Left hindlimb (tissue), 1 donor: ENCODE measurements at regions not wholly inside any gene's neighbourhood (a gene's known extent, or its start where the extent isn't known, plus 50 kb on each side); places are given as distances from the start of the nearest gene placed in this dataset.
"Not testable (repeated sequence)": the region's sequence is repeated elsewhere in the genome, so short reads cannot be mapped to it uniquely, and the experiment has no call there.

ENCODE experiments used
- DNase-seq: peaks from one replicate; pipeline ENCODE4 v3.0.0-alpha.2; 2018

DNA sequence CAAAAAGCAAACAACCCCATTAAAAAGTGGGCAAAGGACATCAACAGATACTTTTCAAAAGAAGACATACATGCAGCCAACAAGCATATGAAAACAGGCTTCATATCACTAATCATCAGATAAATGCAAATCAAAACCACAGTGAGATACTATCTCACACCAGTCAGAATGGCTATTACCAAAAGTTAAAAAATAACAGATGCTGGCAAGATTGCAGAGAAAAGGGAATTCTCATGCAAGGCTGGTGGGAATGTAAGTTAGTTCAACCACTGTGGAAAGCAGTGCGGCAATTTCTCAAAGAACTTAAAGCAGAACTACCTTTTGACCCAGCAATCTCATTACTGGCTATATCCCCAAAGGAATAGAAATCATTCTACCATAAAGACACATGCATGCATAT is 260.8 kb downstream of the C11orf87 start:
- not testable (repeated sequence) for DNase-seq

DNA sequence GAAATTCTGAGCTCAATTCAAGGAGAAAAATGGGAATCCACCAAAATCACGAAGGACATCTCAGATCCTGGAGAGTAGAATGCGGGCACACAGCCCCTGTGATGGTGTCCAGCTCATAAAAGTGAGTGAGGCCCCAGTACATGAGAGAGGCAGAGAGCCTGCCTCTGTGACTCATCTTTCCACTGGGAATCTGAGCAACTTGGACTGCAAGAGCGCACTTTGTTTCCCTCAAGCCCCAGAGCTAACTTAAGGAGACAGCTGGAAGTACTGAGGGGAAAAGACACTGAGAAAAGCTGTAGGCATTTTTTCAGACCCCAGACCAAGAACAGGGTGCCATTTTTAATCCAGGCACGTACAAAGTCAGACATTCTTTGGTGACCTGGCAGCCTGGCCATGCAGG is 273.7 kb downstream of the C11orf87 start:
- no peak for DNase-seq

DNA sequence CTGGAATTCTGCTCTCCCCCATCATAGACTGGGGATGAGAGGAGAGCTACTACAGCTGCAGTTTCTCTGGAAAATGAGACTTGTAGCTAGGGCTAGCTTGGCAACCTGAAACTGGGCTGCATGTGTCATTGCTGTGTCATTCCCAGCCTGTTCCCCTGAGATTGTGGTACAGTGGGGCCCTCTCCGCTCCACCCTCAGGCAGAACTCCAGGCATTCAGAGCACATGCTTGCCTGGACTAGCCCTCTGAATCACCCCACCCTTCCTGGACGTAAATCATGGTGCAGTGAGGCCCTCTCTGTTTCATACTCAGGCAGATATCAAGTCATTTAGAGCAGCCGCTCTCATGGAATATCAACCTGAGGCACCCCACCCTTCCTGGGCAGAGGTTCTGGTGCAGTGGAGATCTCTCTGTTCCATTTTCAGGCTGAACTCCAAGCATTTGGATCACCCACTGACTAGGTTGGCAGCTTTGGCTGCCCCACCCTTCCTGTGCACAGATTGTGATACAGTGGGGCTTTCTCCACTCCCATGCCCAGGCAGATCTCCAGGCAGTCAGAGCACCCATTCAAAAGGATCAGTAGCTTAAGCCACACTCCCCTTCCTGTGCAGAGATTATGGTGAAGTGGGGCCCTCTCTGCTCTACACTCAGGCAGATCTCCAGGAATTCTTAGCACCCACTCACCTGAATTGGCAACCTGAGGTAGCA is 274.4 kb downstream of the C11orf87 start:
- no peak for DNase-seq

DNA sequence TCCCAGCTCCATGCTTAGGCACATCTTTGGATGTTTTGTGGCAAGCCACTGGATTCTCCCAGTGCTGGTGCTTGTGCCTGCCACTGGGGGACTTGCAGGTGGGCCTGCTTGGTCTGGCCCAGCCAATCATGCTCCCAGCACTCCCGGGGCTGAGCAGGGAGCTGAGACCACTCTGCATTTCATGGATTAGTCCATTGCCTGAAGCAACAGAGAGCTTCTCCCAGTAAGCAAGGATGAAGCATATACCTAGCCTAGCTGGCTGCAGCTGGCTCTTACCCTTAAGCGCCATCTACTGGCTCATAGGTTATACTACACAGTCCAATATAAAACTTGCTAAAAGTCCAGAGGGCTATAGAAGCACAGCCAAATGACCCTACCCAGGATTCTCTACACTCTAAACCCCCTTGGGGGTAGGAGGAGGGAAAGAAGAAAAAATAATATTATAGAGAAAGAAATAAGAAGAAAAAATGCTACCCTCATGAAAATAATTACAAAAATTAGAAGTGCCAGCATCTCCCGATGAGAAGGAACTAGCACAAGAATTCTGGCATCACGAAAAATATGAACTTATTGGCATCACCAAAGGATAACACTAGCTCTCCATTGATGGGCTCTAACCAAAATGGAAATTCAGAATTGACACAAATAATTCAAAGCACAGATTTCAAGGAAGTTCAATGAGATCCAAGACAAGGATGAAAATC is 275.3 kb downstream of the C11orf87 start:
- no peak for DNase-seq

DNA sequence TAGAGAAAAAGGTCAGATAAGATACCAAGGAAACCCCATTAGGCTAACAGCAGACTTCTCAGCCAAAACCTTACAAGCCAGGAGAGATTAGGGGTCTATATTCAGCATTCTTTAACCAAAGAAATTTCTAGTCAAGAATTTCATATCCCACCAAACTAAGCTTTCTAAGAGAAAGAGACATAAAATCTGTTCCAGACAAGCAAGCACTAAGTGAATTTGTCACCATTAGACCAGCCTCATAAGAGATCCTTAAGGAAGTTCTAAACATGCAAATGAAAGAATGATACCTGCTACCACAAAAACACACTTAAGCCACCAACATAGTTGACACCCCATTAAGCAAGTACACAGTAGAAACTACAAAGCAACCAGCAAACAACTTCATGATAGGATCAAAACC is 276.2 kb downstream of the C11orf87 start:
- no peak for DNase-seq

DNA sequence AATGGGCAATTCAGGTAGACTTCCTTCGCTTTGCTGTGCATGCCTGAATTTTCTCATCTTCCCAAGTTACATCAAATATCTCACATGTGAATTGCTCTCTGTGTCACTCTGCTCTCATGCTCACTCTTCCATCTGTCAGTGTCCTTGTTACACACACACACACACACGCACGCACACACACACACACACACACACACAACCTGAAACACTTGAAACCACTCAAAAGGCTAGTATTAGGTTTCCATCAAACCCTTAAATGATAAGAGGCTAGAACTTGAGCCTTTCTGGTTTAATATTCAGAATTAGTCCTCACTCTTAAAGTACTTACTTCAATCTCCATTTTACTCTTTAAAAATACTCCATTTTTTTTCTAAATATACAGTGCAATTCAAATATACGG is 282.4 kb downstream of the C11orf87 start:
- no peak for DNase-seq

DNA sequence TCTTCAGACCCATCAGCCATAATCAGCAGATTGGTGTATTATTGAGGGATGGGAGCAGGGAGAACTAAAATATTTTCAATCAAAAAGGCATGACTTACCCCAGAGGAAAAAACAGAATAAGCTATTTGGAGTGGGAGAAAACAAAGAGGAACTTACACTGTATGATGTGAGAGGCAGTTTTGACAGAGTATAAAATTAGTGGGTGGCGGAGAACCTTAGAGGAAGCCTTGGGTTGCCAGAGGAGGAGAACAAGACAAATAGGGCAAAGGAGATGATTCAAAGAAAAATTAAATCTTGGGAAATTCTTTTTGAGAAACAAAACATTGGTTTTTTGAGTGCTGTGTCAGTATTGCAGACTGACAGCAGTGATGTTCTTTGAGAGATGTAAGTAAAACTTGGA is 285.0 kb downstream of the C11orf87 start:
- no peak for DNase-seq

DNA sequence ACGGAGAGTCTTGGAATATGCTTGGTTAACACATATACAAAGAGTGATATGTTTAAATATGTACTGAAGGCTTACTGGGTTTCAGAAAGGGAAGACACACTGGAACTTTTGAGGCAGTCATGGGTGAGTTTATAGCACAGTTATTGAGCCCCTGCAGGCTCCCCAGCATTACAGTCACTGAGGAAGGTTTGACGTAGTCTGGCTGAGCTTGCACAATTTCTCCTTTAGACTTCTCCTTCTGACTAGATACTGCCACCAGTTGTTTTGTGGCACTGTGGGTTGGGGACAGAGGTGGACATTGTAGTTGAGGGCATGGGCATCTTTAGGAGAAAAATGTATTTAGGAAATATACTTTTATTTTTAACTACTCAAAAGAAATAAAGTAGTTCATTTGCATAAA is 285.4 kb downstream of the C11orf87 start:
- no peak for DNase-seq

DNA sequence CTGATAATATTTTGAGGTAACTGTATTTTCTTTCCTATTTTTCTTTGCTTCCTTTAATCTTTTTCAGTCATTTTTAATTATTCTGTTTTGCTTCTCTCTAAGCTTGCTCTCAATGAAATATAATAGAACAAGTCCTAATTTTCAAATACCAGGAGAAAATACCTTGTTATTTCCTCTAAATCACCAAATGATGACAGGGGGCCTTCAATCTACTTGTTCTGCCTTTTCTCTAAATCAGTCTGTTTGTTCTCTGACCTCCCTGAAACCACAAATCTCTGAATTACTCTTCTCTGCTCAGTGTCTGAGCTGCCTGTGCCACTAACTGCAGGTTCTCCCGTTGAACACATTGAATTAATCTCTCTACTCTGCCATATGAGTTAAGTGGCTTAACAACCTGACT is 286.2 kb downstream of the C11orf87 start:
- DNase-seq, result no peak

DNA sequence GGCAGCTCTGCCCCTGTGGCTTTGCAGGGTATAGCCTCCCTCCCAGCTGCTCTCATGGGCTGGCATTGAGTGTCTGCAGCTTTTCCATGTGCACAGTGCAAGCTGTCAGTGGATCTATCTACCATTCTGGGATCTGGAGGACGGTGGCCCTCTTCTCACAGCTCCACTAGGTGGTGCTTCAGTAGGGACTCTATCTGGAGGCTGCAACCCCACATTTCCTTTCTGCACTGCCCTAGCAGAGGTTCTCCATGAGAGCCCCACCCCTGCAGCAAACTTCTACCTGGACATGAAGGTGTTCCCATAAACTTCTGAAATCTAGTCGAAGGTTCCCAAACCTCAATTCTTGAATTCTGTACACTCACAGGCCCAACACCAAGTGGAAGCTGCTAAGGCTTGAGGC is 292.5 kb downstream of the C11orf87 start:
- not testable (repeated sequence) for DNase-seq

DNA sequence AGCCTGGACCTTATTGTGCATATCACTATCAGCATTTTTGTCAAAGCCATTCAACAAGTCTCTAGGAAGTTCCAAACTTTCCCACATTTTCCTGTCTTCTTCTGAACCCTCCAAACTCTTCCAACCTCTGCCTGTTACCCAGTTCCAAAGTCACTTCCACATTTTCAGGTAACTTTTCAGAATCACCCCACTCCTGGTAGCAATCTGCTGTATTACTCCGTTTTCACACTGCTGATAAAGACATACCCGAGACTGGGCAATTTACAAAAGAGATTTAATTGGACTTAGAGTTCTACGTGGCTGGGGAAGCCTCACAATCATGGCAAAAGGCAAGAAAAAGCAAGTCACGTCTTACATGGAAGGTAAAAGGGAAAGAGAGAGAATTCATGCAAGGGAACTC is 293.4 kb downstream of the C11orf87 start:
- not testable (repeated sequence) for DNase-seq

DNA sequence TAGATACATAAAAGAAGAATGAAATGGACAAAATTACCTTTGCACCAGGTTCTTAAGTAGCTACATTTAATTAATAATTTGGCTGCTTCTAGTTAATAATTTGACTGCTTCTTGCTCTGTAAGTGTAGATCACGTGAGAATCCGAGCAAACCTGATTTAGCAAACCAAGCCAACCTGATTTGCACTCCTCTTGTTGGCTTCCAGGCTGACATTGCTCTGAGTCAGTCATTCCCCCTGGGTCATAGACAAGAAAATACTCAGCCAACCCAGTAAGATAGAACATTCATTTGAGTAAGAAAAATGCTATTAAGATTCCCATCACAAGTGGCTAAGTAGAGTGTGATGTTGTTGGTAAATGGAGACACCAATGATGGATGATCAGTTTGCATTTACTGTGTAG is 304.1 kb downstream of the C11orf87 start:
- DNase-seq, result no peak

DNA sequence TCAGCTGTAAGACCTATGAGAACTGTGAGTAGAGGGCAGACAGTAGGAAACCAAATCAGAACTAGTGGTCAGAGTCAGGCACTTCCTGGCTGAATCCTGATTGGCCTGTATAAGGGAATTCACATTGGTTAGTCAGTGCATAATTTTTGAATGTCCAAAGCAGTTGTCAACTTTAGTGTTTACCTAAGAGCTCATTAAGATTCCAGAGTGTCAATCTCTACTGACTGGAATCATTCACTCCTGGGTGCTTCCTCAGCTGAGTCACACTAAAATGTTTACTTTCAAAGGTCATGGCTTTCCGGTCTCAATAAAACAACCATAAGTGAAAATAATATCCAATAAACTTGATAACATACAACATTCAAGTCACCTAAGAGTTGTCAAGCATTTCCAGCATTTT is 306.1 kb downstream of the C11orf87 start:
- no peak for DNase-seq

DNA sequence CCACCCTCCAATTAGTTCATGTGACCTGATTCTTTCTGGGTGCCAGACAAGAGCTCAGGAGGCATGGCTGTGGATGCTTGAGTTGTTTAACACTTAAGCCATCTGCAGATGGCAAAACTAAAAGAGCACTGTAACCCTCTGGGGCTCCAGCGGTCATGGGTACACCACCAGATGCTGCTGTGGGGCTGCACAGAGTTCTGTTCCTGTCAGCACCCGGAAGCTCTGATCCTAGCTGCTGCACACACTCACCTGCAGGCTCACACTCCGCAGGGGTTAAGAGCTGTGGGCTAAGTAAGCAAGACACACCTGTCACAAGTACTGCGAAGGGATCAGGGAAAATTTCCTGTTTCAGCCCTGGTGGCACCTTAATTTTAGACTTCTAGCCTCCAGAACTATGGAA is 307.8 kb downstream of the C11orf87 start:
- no peak for DNase-seq

DNA sequence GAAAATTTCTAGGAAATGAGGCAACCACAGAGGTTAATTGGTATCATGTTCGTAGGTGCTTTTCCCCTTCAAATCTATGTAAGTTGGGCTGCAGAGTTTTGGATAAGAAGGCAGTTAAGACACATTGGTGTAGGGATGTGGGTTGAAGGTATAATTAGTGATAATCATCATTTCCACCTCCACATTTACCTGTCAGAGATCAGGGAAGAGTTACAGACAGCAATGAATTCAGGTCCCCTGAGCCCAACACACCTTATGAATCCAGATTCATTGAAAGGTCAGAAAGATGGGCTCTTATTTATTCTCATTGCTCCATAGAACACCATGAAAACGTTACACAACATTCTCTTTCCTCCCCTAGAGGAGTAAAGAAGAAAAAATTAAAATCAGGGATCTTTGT is 308.7 kb downstream of the C11orf87 start:
- DNase-seq, result no peak

DNA sequence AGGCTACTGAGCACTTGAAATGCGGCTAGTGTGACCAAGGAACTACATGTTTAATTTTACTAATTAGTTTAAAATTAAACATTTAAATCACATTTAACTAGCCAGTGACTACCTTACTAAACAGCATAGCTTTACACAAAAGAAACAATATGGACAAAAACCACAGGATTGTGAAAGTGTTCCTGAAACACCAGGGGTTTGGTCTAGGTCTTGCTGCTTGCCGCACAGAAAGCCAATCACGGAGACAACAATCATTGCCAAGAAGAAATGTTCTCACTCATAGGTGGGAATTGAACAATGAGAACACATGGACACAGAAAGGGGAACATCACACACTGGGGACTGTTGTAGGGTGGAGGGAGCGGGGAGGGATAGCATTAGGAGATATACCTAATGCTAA is 309.5 kb downstream of the C11orf87 start:
- DNase-seq, result no peak

DNA sequence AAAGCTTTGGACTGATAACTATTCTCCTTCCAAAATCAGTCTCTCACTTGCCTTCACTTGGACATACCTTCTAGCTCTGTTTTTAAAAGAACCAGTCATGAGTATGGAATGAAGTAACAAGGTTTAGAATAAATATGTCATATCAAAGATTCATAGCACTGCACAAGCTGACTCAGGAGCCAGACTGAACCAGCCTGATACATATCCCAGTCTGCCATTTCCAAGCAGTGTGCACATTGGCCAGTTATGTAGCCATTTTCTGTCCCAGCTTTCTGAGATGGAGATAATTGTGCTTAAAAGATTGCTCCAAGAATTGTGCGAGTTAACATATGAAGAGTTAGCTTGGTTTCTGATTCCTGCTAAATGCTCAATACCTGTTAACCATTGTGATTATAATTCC is 311.3 kb downstream of the C11orf87 start:
- DNase-seq, result no peak

DNA sequence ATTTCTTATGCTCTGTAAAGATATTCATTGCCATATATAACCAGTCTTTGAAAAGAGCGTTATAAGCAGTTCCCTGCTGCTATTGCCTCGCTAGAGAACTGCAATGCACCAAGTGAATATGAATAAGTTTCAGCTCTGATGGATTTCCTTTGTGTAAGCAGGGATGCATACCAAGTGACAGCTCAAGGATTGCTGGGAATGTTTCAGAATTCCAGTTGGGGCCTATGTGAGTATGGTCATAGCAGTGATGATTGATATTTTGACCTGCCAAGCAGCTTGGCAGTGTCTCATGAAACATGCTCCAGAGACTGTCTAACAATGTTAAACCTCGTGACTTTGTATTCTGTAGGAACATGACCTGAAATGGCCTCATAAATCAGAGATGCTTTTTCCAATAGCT is 312.6 kb downstream of the C11orf87 start:
- no peak for DNase-seq

DNA sequence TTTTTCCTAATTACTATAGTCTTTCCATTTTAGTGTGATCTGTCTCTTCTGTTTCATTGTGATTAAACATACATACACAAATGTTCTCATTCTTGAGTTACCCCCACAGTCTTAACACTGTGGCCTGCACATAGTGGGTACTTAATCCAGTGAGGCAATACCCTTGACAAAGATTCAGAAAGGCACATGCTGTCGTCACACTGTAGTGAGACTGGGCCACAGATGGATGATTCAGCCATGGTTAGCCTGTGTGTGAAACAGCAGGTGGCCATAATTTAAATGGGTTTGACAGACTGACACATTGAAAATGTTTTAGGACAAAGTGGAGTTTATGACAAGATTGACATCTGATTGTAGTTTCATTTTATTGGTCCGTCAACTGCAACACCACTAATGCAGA is 313.1 kb downstream of the C11orf87 start:
- DNase-seq, result no peak

DNA sequence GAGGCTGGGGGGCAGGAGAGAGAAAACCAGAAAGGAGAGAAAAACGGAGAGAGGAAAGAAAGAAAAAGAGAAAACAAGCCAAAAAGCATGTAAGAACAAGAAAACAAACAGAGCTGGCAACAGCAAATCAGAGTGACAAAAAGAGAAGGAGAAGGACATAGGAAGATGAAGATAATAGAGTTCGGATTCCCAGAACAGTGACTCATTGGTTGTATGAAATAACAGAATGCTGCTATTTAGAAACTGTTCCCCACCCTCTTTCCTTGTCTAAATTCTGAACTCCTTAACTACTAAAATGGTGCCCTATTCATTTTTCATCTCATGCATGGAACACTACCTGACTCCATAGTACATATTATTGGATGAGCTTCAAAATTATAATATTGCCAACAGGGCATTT is 317.4 kb downstream of the C11orf87 start:
- DNase-seq, result no peak

DNA sequence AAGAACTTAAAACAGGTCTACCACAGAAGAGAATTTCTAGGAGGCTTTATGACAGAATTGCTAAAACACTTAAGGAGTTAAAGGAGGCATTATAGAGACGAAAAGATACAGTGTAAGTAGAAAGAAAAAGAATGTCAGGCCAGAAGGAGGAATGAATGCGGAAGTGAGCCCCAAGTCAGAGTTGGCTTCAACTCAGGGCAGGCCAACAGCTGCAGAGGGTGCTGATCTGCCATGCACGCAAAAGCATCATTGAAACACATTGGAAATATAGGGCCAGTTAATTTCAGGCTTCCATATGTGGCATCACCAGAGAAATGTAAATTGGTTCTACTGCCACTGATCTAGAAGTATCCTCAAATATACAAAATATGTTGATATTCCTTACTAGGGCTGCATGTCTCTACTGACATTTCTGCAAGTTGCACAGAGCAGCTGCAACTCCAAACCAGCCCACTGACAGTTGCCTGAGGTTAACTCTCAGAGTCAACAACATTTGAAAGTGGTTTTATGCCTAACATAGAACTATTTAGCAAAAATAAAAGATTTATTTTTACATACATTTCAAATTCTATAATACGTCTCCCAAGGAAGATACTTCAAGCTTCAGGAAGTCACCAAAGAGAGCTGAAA is 324.1 kb downstream of the C11orf87 start:
- no peak for DNase-seq

DNA sequence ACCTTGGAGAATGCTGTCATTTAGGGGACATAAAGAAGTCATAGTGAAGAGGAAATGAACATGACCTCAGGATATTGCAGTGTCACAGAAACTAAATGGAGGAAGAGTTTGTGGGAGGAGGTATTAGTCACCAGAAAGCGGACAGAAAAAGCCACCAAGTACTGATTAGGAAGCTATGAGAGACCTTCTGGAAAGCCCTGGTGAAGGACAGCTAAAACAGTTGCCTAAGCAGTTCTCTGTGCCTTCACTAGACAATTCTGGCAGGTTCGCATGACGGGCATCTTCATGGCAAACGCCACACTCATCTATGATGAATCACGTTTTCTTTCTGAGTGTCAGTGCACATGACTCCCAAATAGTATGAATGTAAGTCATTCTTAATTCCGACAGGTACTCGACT is 325.8 kb downstream of the C11orf87 start:
- no peak for DNase-seq

DNA sequence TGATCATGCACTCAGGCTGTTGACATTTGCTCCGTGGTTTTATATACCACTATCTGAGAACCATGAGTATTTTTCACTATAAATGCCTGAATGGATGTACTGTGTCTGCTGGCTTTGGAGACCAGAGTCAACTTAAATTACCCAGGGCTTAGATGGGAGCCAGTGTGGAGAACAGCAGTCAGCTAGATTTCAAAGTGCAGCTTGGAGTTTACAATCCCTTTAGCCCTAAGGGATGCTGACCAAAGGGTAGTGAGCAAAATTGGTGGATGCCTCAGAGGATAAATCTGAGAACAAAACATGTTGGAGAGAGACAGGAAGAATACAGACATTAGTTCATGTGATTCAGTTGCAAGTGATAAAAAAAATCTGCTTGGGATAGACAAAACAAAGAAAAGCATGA is 327.5 kb downstream of the C11orf87 start:
- DNase-seq, result no peak

DNA sequence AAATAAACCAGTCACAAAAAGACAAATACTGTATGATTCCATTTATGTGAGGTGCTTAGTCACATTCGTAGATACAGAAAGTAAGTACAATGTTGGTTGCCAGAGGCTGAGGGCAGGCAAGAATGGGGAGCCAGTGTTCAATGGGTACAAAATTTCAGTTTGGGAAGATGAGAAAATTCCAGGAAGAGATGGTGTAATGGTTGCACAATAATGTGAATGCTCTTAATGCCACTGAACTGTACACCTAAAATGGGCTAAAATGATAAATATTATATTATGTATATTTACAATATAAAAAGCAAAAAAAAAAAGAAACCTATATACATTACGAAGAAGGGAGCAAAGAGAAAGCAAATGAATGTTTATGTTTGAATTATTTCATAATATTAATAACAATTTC is 329.0 kb downstream of the C11orf87 start:
- DNase-seq, result no peak
